ENCODE measurements at regions not wholly inside any gene's neighbourhood (a gene's known extent, or its start where the extent isn't known, plus 50 kb on each side); places are given as distances from the start of the nearest gene placed in this dataset.

DNA sequence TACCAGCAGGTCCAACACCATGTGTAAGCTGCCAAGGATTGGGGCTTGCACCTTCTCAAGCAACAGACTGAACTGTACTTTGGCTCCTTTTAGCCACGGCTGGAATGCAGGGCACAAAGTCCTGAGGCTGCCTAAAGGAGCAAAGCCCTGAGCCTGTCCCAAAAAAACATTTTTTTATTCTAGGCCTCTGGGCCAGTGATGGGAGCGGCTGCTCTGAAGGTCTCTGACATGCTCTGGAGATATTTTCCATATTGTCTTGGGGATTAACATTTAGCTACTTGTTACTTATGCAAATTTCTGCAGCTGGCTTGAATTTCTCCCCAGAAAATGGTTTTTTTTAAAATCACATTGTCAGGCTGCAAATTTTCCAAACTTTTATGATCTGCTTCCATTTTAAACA is 885.3 kb downstream of the GLUD2 start:
- H3K9me3 ChIP-seq (replicated peaks in 1 of 2; ENCODE audit: control insufficient read depth in 1 of 2, insufficient read depth in 1 of 2, low read length in 2 of 2) = peaks cover 0 to 13% of the 10 kb centered on the region in 2 donors
- Mint-ChIP-seq H3K27me3 (ENCODE audit: low read depth in 3 of 3) (no peaks in the 10 kb centered on the region), H3K4me1 (no peaks in the 10 kb centered on the region), H3K9me3 (peaks cover 0 to 16% (median 5%) of the 10 kb centered on the region in 7 donors), H3K4me3 (no peak overlapping the region), H3K36me3 (no peaks in the 10 kb centered on the region), H3K27ac (no peak overlapping the region)
- no peaks in the 10 kb centered on the region for H3K36me3 ChIP-seq (replicated peaks in 1 of 2; ENCODE audit: control insufficient read depth in 1 of 2, insufficient read depth in 2 of 2, low read length in 2 of 2)
- H4K20me1 ChIP-seq (ENCODE audit: insufficient read depth, low read length) = no peaks in the 10 kb centered on the region
- no peak overlapping the region for H3K9ac ChIP-seq (ENCODE audit: insufficient read depth, low read length, poor library complexity, severe bottlenecking)
- DNase-seq = no peak
- H3K4me1 ChIP-seq (ENCODE audit: control insufficient read depth in 1 of 2, insufficient read depth in 2 of 2, low read length in 2 of 2) = no peaks in the 10 kb centered on the region
- WGBS (ENCODE audit: insufficient coverage) = no CpG with 5 or more reads among the region's 2 CpGs
- no peak overlapping the region for H3K4me3 ChIP-seq (replicated peaks in 1 of 3; ENCODE audit: low read depth in 2 of 3, low read length in 3 of 3)
- no peak overlapping the region for H3K4me2 ChIP-seq (replicated peaks; ENCODE audit: extremely low read depth, low read length, poor library complexity, severe bottlenecking)
- H3K27ac ChIP-seq (ENCODE audit: low read depth in 1 of 2, low read length in 2 of 2) = no peak overlapping the region
- H2AFZ ChIP-seq (ENCODE audit: insufficient read depth, low read depth, low read length, poor library complexity, severe bottlenecking) = no peak overlapping the region
- intact Hi-C loops (cut with micrococcal nuclease) = no loop called here
- H3K27me3 ChIP-seq (ENCODE audit: control insufficient read depth in 2 of 2, insufficient read depth in 2 of 2, low read length in 2 of 2) = no peaks in the 10 kb centered on the region
- TF ChIP-seq CTCF (IDR thresholded peaks at IDR 0.05) = no peak
- no peaks in the 10 kb centered on the region for H3K79me2 ChIP-seq (ENCODE audit: insufficient read depth, low read length)

GRCh38 chrX:121949041-121949760 is 901.8 kb downstream of the GLUD2 start:
- no peak for DNase-seq
- H3K27me3 Mint-ChIP-seq (ENCODE audit: low read depth in 3 of 3) = no peaks in the 10 kb centered on the region
- H3K9ac ChIP-seq (ENCODE audit: insufficient read depth, low read length, poor library complexity, severe bottlenecking) = no peak overlapping the region
- H3K79me2 ChIP-seq (ENCODE audit: insufficient read depth, low read length) = no peaks in the 10 kb centered on the region
- WGBS (ENCODE audit: insufficient coverage) = 75% methylated on average over 2 of the region's 7 CpGs
- H3K4me2 ChIP-seq (replicated peaks; ENCODE audit: extremely low read depth, low read length, poor library complexity, severe bottlenecking) = no peak overlapping the region
- H3K36me3 ChIP-seq (replicated peaks in 1 of 2; ENCODE audit: control insufficient read depth in 1 of 2, insufficient read depth in 2 of 2, low read length in 2 of 2) = no peaks in the 10 kb centered on the region
- no peaks in the 10 kb centered on the region for H3K27me3 ChIP-seq (ENCODE audit: control insufficient read depth in 2 of 2, insufficient read depth in 2 of 2, low read length in 2 of 2)
- intact Hi-C loops (cut with micrococcal nuclease) = no loop called here
- no peaks in the 10 kb centered on the region for H3K36me3 Mint-ChIP-seq
- no peak overlapping the region for H3K27ac Mint-ChIP-seq
- H3K4me1 ChIP-seq (ENCODE audit: control insufficient read depth in 1 of 2, insufficient read depth in 2 of 2, low read length in 2 of 2) = no peaks in the 10 kb centered on the region
- TF ChIP-seq CTCF (IDR thresholded peaks at IDR 0.05) = no peak
- no peak overlapping the region for H3K4me3 ChIP-seq (replicated peaks in 1 of 3; ENCODE audit: low read depth in 2 of 3, low read length in 3 of 3)
- H3K4me3 Mint-ChIP-seq = no peak overlapping the region
- H3K9me3 Mint-ChIP-seq = peaks cover 0 to 6% (median 1%) of the 10 kb centered on the region in 7 donors
- no peak overlapping the region for H2AFZ ChIP-seq (ENCODE audit: insufficient read depth, low read depth, low read length, poor library complexity, severe bottlenecking)
- H3K27ac ChIP-seq (ENCODE audit: low read depth in 1 of 2, low read length in 2 of 2) = no peak overlapping the region
- no peaks in the 10 kb centered on the region for H4K20me1 ChIP-seq (ENCODE audit: insufficient read depth, low read length)
- H3K9me3 ChIP-seq (replicated peaks in 1 of 2; ENCODE audit: control insufficient read depth in 1 of 2, insufficient read depth in 1 of 2, low read length in 2 of 2) = peaks cover 0 to 6% of the 10 kb centered on the region in 2 donors
- H3K4me1 Mint-ChIP-seq = no peaks in the 10 kb centered on the region

Data from CD14-positive monocyte (primary cell).